ENCODE measurements at regions not wholly inside any gene's neighbourhood (a gene's known extent, or its start where the extent isn't known, plus 50 kb on each side); places are given as distances from the start of the nearest gene placed in this dataset.

DNA sequence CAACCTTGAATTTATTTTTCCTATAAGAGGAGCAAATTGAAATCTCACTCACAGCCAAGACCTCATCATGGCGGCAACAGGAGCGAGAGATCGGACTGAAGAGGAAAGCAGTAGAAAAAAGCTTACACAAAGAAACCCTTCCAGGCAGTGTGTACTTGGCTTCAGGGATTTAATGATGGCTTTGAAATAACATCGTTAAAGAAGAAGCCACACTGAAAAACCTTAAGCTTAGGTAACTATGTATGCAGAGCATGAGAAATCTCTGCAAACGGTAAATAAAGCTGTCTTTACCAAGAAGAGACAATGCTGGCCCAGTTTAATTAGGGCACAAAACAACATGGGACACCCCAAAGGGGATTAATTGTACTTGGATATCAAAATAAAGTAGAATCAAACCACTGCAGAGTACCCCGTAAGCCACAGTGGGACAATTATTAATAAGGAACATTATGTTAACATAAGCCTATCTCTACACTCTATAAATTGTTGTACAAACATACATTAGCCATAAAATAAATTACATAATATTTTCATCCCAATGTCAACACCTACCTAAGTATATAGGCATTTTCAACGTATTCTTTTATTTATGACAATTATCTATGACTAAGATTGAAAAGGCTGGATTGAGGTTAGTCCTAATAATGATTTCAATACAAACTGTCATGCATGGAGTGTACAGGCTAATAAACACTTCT is 360.2 kb upstream of the CHRM3 start:
- DNase-seq (ENCODE audit: low read depth, low spot score), result no peak
- H3K27ac ChIP-seq, result no peak overlapping the region

DNA sequence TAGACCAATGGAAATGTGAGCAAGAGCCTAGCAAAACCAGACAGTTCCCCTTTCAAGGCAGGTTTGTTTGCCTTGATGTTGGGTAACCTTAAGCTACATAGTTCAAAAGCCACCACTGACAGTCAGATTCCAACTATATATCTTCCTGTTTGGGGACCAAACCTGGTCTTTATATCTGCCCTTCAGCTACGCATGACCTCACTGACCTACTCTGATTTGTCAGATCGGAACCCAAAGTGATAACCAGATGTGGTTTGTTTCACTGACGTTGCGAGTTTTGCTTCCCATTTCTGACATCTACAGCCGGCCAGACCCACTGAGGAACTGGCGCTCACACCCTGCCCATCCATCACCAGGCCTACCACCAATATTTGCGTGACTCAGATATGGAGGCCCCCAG is 361.1 kb upstream of the CHRM3 start:
- DNase-seq (ENCODE audit: low read depth, low spot score), result no peak
- no peak overlapping the region for H3K27ac ChIP-seq

DNA sequence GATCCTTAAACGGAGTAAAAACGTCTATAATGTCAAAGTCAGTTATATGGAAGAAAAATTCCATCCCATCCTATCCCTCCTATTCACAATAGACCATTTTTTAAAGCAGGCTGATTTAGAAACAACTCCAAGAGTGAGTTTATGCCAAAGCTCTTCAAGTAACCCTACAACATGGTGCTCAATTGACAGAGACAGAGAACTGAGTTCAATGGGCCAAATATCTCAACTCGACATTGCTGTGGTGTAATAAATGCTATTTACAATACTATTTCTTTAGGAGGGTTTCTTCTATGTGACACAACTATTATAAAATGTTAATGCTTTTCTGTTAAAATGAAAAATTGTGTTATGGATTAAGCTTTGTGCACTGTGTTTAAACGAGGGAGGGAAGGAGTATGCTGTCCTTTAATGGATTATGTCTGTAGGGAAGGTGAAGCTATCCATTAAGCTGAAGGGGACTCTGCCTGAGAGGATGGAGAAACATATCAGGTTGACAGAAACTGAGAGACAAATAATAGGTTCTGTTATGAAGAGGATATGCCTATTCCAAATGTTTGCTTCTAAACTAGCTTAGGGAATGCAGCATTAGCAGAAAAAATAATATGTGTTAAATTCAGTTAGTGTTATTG is 362.5 kb upstream of the CHRM3 start:
- no peak for DNase-seq (ENCODE audit: low read depth, low spot score)
- H3K27ac ChIP-seq, result no peak overlapping the region

DNA sequence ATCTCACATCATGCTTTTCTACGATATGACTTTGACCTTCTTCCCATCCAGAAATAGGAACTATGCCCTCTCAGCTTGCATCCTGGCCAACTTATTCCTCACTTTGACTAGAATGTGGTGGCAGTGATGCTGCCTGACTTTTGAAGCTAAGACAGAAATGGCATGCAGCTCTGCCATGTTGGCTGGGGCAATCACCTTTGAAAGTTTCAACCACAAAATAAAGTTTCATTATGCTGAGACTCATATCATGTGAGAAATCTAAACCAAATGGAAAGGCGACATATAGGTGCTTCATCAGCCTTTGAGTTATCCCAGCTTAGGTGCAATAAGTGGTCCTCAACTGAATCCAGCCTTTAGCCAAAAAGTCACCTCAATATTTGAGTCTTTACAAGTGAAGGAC is 370.0 kb upstream of the CHRM3 start:
- no peak overlapping the region for H3K27ac ChIP-seq
- DNase-seq (ENCODE audit: low read depth, low spot score), result no peak

DNA sequence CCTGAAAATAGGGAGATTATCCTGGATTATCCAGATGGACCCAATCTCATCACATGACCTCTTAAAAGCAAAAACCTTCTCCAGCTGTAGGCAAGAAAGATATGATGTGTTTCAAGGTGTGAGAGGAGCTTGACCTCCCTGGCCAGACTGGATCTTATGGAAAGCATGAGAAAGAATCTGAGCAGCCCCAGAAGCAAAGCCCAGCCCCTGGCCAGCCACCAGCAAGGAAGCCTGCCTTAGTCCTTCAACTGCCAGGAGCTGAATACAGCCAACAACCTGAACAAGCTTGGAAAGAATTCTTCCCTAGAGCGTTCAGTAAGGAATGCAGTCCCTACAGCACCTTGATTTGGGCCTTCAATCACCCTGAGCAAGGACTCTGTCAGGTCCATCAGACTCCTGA is 375.0 kb upstream of the CHRM3 start:
- H3K27ac ChIP-seq, result no peak overlapping the region
- no peak for DNase-seq (ENCODE audit: low read depth, low spot score)

DNA sequence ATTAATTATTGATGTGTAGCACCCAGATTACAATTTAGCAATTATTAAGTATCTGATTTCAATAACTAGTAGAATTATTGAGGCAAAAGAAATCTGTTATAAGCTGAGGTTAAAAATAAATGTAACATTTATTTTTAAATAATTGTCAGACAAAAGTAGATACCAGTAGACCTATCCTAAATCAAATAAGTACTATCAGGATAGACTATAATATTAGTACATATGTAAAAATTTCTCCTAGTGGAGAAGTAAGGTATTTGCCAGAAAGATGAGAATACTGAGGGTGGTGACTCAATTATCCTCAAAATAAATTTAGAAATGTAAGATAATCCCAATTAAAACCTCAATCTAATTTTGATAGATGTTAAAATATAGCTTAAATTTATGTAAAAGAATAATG is 377.8 kb upstream of the CHRM3 start:
- H3K27ac ChIP-seq, result no peak overlapping the region
- DNase-seq (ENCODE audit: low read depth, low spot score), result no peak

DNA sequence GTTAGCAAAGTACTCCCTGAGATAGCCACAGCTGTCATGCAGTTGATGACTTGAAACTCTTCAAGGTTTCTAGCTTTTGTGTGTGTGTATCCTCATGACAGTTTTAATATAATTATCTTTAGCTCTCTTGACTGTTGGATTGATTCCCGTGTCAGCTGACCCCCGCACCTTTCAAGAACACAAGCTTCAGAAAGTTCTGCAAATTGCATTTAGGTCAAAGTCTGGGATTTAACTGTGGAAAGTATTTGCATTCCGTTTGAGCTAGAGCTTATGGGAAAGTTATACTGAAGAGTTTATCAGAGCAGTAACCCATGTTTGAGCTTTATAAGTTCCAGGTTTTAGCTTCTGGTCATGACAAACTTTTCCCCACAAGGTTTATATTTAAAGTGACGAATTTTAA is 380.1 kb upstream of the CHRM3 start:
- no peak overlapping the region for H3K27ac ChIP-seq
- DNase-seq (ENCODE audit: low read depth, low spot score), result no peak

DNA sequence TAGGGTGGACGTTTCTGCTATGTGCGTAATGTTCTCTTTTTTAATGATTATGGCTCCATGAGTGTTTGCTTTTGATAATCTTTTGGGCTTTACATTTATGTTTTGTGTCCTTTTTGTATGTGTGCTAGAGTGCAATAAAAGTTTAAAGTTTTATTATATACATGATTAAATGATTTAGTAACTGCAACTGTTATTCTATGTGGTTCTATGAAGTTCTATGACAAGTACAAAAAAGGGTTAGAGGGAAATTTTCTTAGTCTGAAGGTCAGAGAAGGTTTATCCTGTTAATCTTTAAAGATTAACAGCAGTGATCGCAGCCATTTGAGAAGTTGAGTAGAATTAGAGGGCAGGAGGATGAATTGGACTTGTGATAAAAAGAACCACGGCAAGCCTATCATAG is 386.4 kb upstream of the CHRM3 start:
- no peak for DNase-seq (ENCODE audit: low read depth, low spot score)
- H3K27ac ChIP-seq, result no peak overlapping the region

DNA sequence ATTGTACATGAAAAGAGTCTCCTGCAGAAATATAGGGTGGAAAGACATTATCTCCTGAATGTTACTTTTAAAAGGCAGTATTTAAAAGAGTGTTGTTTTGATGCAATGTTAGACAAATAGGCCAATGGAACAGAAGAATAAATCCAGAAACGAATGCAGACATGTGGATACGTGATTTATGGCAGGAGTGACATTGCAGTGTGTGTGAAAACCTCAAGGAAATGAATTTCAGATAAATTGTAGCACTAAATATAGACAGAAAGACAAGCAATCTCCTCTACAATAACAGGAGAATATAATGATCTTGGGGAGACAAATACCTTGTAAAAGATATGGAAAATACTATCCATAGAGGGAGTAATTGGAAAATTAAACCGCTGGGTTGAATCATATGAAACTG is 387.8 kb upstream of the CHRM3 start:
- no peak overlapping the region for H3K27ac ChIP-seq
- no peak for DNase-seq (ENCODE audit: low read depth, low spot score)

DNA sequence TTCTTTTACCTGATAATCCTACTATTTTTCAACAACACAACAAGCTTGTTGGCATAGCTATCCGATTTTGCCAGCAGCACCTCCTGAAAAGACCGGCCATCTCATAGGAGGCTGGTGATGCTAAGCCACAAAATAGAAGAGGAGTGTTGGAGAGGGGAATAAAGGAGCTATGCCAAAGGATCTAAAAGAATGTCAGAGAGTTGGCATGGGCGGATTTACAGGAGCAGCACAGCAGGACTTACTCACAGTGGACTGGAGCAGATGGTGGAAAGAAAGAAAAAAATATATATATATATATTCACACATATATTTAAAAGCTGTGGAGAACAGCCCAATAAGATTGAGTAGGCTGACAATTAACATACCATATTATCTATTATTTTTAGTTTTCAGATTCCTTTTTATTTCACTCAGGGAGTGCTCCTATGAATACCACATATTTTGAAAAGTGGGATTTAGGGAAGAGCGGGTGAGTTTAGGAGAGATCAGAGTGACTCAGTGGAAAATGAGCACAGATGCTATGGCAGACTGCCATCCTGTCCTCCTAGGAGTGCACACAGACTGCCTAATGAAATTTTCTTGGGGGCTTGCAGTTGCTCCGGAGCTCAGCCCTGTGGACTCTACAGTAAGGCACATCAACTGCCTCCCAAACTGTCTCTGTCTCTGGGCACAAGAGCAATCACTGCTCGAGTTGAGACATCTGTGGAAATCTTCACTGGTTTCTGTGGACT is 394.4 kb upstream of the CHRM3 start:
- no peak overlapping the region for H3K27ac ChIP-seq
- DNase-seq (ENCODE audit: low read depth, low spot score), result no peak

DNA sequence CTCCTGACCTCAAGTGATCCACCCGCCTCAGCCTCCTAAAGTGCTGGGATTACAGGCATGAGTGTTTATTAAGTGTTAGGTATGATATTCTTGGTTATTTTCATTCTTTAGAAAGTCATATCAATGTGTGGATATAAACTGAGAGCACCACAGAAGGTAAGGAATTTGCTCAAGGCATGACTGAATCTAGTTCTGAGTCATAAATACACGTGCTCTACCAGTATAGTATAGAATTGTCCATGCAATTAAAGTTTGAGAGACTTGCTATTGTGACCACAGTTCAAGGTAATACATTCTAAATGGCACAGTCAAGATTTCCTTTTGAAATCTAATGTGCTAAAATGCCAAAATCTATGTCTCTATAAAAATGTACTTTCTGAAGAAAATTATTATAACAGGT is 401.1 kb upstream of the CHRM3 start:
- no peak for DNase-seq (ENCODE audit: low read depth, low spot score)
- no peak overlapping the region for H3K27ac ChIP-seq

DNA sequence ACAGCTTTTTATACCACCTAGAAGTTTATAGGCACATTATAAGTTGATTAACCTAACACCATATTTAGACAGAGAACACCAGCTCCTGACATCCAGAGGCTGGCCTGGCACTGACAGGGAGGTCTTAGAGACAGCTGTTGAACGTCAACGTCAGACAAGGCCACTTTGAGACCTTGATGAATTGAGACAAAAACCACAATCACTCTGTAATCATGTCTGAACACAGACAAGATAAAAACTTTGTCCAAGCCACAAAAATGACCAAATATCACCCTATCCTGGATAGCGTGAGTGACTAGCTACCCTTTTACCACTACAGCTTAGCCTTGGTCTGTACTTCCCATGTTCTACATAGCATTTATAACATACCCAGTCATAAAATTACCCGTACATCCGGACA is 403.6 kb upstream of the CHRM3 start:
- H3K27ac ChIP-seq, result no peak overlapping the region
- no peak for DNase-seq (ENCODE audit: low read depth, low spot score)

DNA sequence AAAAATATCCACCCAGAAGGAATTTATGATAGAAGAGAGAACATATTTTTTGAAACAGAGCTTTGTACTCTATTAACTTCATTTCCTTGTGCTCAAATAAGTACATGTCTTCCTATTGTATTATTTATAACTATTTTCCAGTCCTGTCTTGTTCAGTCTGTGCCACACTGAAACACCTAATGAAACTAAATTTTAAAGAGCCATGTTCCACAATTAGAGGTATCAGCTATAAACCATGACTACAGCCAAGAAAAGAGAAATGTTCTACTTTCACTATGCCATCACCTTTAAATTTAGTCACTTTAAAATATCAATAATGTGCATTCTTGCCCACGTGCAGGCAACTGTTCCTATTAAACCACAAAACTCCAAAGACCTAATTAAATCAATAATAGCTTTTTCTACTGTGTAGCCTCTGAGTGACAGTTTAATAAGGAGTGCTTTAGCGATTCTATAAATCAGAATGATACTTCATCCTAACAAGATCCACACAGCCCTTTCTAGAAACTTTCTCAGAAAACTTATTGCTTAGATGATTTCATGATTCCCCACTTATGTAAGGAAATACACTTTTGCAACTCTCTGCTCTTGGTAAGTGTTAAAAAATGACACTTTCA is 404.9 kb upstream of the CHRM3 start:
- DNase-seq (ENCODE audit: low read depth, low spot score), result no peak
- H3K27ac ChIP-seq, result no peak overlapping the region

DNA sequence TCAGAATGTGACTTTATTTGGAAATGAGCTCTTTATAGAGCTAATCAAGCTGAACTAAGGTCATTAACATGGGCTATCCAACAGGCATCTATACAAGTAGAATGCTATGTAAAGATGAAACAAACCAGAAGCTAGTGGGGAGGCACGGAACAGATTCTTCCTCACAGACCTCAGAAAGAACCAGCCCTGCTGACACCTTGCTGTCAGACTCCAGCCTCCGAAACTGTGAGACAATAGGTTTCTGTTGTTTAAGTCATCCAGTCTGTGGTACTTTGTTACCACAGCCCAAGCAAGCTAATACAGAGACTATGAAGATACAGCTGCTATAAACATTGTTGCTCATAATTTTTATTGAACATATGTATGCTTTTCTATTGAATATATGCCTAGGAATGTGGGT is 406.3 kb upstream of the CHRM3 start:
- H3K27ac ChIP-seq, result no peak overlapping the region
- no peak for DNase-seq (ENCODE audit: low read depth, low spot score)

DNA sequence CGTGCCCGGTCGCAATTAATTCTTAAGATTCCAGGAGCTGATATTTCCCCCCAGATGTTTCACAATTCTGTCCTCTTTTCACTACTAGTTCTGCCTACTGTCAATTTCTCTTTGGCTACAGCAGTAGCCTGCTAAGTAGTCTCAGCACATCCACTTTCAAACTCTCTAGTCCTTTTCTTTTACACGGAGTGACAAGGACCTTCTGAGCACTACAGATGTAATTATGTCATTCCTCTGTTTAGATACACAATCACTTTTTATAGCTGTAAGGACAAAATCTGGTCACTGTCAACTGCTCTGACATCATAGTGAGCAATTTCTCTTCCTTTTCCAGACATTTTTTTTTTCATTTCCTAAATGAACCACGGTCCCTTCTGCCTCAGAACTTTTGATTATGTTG is 421.7 kb upstream of the CHRM3 start:
- H3K27ac ChIP-seq, result no peak overlapping the region
- DNase-seq (ENCODE audit: low read depth, low spot score), result no peak

DNA sequence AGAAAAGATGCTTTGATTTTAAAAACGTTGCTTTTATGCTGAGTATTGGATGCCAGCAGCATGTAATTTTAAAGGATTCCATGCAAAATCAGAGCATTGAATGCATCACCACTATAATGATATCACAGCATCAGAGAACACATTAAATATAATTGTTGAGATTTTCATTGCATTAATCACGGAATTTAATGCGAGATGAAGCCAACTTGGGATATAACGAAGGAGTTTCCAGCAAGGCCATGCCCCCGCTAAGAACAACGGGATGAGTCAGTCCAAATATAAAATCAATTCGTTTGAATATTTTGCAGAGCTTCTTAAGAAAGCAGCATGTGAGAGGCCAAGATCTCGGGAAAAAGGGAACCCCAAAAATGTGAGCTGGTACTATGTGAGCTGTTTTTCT is 423.4 kb upstream of the CHRM3 start:
- H3K27ac ChIP-seq, result no peak overlapping the region
- DNase-seq (ENCODE audit: low read depth, low spot score), result no peak

DNA sequence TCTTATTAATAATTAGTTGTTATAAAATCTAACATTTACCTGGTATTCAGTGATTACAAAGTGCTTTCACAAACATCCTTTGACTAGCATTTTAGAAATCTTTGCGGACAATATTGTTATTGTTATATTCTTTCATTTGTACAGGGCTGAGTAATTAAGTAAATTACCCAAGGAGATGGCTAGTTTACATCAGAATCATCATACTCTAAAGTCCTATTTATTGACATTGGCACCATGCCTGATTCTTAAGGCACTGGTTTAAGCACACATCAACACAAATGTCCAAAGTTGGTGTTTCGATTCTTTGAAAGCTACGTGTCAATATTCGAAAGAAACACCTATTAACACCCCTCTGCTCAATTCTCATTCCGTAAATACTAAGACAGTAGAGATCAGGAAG is 424.6 kb upstream of the CHRM3 start:
- no peak for DNase-seq (ENCODE audit: low read depth, low spot score)
- H3K27ac ChIP-seq, result no peak overlapping the region

DNA sequence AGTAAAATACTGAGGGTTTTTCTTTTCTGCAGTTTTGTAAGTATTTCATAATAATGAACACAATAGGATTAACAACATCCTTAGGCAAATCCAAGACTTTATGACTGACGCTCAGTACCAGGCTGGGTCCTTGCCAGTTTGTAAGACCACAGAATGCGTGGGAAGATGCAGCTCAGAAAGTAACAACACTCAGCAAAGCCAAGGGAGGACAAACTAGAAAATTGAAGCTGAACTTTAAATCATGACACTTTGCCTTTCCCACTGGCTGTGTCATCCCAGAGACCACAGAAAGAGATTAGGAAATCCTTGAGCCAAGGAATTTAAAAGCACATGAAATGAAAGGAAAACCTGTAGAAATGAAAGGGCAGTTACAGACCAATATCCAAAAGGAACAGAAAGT is 426.3 kb upstream of the CHRM3 start:
- H3K27ac ChIP-seq, result no peak overlapping the region
- peak; percentile 50 for DNase-seq (ENCODE audit: low read depth, low spot score)

DNA sequence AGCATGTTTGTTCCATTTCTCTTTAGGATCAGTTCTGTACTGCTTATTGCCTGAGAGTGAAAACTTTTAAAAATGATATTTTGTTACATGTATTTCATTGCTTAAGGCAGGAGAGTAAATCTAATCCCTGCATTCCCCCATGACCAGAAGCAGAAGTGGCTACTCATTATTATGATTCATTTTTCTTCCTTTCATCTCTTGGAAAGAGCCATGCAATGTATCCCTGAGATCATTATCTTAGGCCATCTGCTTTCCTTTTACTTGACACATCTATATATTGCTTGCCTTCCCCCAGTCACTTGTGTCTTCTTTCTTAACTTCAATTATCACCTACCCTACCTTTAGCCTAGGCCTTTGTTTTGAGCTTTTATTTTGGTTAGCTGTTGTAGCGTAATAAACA is 430.4 kb upstream of the CHRM3 start:
- no peak for DNase-seq (ENCODE audit: low read depth, low spot score)

DNA sequence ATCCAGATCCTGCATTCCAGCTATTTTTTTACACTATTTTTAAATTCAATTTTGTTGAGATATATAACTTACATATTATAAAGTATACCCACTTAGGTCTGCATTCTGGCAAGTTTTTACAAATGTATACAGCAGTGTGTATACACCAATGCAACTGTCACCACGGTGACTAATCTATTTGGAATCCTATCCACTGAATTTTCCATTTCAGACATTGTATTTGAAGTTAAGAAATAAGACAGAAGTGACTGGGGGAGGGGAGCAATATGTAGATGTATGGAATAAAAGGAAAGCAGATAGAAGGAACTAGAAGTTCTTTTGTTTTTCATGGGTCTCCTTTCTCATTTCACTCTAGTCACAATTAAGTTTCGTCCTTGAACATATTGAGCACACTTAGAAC is 431.5 kb upstream of the CHRM3 start:
- no peak overlapping the region for H3K27ac ChIP-seq
- DNase-seq (ENCODE audit: low read depth, low spot score), result no peak

More for the DNA sequence above, 430.4 kb upstream of the CHRM3 start:
- no peak overlapping the region for H3K27ac ChIP-seq

DNA sequence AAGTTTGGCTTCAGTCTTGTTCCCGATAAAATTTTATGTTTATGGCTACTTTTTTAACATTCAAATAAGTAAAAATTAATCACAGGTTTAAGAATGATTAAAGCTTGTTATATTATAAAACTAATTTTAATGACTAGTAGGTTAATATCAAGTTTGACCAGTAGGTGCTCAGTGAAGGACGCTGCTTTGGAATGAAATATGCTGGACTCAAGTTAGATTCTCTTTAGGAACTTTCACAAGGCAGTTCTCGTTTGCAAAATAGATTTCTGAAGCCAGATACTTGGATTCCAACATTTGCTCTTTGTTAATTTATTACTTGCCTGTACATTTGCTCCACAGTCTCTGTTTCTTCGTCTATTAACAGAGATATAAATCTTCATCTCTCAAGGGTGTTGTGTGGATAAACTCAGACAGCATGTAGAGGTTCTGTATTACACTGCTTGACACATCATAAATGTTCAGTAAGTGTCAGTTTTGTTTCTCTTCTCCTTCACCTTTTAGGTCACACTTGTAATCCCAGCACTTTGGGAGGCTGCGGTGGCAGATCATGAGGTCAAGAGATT is 432.8 kb upstream of the CHRM3 start:
- DNase-seq (ENCODE audit: low read depth, low spot score), result no peak
- H3K27ac ChIP-seq, result no peak overlapping the region
